Cardiac muscle cell (in vitro differentiated cells and primary cell): ENCODE measurements at regions not wholly inside any gene's neighbourhood (a gene's known extent, or its start where the extent isn't known, plus 50 kb on each side); places are given as distances from the start of the nearest gene placed in this dataset.
A peak's percentile ranks its signal among the peaks of the same experiment; 100 is the strongest.

Experiments used
- DNase-seq, 2 donors: peaks; one replicate each; pipeline versions ENCODE4 v3.0.0 to v3.0.0-alpha.2; 2010 to 2017; ENCODE audit warnings: low read depth in 1 of 2, low spot score in 1 of 2
- H3K27ac ChIP-seq: fragments of 200-600 bp; sonication (generic); 2 replicates; pipeline ENCODE4 v1.5.1; 2016
- H3K27me3 ChIP-seq: fragments of 200-600 bp; sonication (generic); 2 replicates; pipeline ENCODE4 v1.6.0; 2016; ENCODE audit warnings: control low read depth
- H3K36me3 ChIP-seq: fragments of 200-600 bp; sonication (generic); 2 replicates; pipeline ENCODE4 v1.5.1; 2016; ENCODE audit warnings: control low read depth
- H3K4me1 ChIP-seq: fragments of 200-600 bp; sonication (generic); 2 replicates; pipeline ENCODE4 v1.8.1; 2017; ENCODE audit warnings: low read depth, mild to moderate bottlenecking, mixed run types
- H3K4me3 ChIP-seq: fragments of 200-600 bp; sonication (generic); 2 replicates; pipeline ENCODE4 v1.5.1; 2016; ENCODE audit warnings: mild to moderate bottlenecking
- H3K9me3 ChIP-seq: fragments of 200-600 bp; sonication (generic); 2 replicates; pipeline ENCODE4 v1.5.1; 2017; ENCODE audit warnings: low read depth, mild to moderate bottlenecking, control low read depth
- CTCF ChIP-seq: IDR thresholded peaks from 2 replicates; pipeline ENCODE4 v1.5.1; 2012; ENCODE audit warnings: low read depth, mild to moderate bottlenecking, low read length

- Histone ChIP-seq H3K4me3 (no peak overlapping the region), H3K9me3 (no peaks in the 10 kb centered on the region), H3K4me1 (no peaks in the 10 kb centered on the region), H3K27me3 (no peaks in the 10 kb centered on the region), H3K27ac (no peak overlapping the region), H3K36me3 (no peaks in the 10 kb centered on the region)
- peak in 1 of 2 donors; percentile 40 for DNase-seq
- no peak for TF ChIP-seq CTCF
Observed at GRCh38 chr3:7874116-7874515, 627.5 kb upstream of the LMCD1 start.

- peak in 1 of 2 donors; percentile 54 for DNase-seq
- H3K27me3 ChIP-seq = no peaks in the 10 kb centered on the region
- H3K4me3 ChIP-seq = no peak overlapping the region
- no peaks in the 10 kb centered on the region for H3K36me3 ChIP-seq
- no peaks in the 10 kb centered on the region for H3K4me1 ChIP-seq
- H3K9me3 ChIP-seq = no peaks in the 10 kb centered on the region
- no peak for TF ChIP-seq CTCF
- H3K27ac ChIP-seq = no peak overlapping the region
Observed at GRCh38 chr3:7875925-7876324, 625.7 kb upstream of the LMCD1 start.

DNA sequence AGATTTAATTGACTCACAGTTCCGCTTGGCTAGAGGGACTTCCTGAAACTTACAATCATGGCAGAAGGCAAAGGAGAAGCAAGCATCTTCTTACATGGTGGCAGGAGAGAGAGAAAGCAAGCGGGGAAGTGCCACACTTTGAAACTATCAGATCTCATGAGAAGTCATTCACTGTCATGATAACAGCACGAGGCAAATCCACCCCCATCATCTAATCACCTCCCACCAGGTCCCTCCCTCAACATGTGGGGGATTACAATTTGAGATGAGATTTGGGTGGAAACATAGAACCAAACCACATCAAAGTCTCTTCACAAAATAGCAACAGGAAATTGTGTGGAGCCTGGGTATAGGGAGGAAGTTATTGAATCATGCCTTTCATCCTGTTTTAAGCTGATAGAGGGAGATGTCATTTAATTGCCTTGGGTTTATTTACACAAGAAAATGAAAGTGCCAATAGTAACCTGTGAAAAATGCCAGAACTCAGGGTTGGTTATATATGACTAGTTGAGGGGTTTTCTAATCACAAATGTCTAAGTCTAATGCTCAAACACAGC lies 624.8 kb upstream of the LMCD1 start:
- no peaks in the 10 kb centered on the region for H3K36me3 ChIP-seq
- no peak for TF ChIP-seq CTCF

DNA sequence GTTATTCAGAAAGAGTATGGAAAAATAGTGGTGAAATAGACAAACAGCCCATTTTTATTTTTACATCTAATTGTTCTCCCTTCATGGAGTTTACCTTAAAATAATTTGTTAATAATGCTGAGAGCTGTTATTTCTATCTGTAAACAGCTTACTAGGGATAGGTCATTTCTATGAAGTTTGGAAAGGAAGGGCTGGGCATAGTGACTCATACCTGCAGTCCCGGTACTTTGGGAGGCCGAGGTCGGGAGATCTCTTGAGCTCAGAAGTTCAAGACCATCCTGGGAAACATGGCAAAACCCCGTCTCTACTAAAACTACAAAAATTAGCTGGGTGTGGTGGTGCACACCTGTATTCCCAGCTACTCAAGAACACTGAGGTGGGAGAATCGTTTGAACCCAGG lies 624.3 kb upstream of the LMCD1 start:
- TF ChIP-seq CTCF = no peak
- Histone ChIP-seq H3K36me3 (no peaks in the 10 kb centered on the region), H3K27ac (no peak overlapping the region), H3K4me3 (no peak overlapping the region), H3K9me3 (no peaks in the 10 kb centered on the region), H3K4me1 (no peaks in the 10 kb centered on the region), H3K27me3 (no peaks in the 10 kb centered on the region)
- peak in 1 of 2 donors; percentile 2 for DNase-seq

More for the DNA sequence above, 624.8 kb upstream of the LMCD1 start:
- Histone ChIP-seq H3K4me3 (no peak overlapping the region), H3K27ac (no peak overlapping the region), H3K27me3 (no peaks in the 10 kb centered on the region), H3K9me3 (no peaks in the 10 kb centered on the region), H3K4me1 (no peaks in the 10 kb centered on the region)
- DNase-seq = peak in 1 of 2 donors; percentile 8

DNA sequence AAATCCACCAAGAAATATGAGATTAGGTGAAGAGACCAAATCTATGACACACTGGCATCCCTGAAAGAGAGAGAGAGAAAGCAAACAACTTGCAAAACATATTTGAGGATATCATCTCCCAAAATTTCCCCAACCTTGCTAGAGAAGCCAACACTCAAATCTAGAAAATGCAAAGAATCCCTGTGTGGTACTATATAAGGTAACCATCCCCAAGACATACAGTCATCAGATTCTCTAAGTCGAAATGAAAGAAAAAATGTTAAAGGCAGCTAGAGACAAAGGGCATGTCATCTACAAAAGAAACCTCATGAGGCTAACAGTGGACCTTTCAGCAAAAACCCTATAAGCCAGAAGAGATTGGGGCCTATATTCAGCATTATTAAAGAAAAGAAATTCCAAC lies 622.1 kb upstream of the LMCD1 start:
- H3K4me1 ChIP-seq = no peaks in the 10 kb centered on the region
- no peak overlapping the region for H3K27ac ChIP-seq
- H3K36me3 ChIP-seq = no peaks in the 10 kb centered on the region
- TF ChIP-seq CTCF = no peak
- no peaks in the 10 kb centered on the region for H3K27me3 ChIP-seq
- no peak for DNase-seq
- no peak overlapping the region for H3K4me3 ChIP-seq
- no peaks in the 10 kb centered on the region for H3K9me3 ChIP-seq

- TF ChIP-seq CTCF = no peak
- no peaks in the 10 kb centered on the region for H3K36me3 ChIP-seq
- DNase-seq = no peak
- H3K4me1 ChIP-seq = no peaks in the 10 kb centered on the region
- H3K9me3 ChIP-seq = no peaks in the 10 kb centered on the region
- H3K27me3 ChIP-seq = no peaks in the 10 kb centered on the region
- H3K27ac ChIP-seq = no peak overlapping the region
- H3K4me3 ChIP-seq = no peak overlapping the region
Observed at GRCh38 chr3:7881946-7882345, 619.7 kb upstream of the LMCD1 start.
